ENCODE measurements at regions not wholly inside any gene's neighbourhood (a gene's known extent, or its start where the extent isn't known, plus 50 kb on each side); places are given as distances from the start of the nearest gene placed in this dataset.

GRCh38 chr10:128514536-128514935 is 388.3 kb upstream of the MKI67 start:
- WGBS, 4 donors, result 63 to 81% (median 79%) methylated on average over 6 of the region's 6 CpGs

DNA sequence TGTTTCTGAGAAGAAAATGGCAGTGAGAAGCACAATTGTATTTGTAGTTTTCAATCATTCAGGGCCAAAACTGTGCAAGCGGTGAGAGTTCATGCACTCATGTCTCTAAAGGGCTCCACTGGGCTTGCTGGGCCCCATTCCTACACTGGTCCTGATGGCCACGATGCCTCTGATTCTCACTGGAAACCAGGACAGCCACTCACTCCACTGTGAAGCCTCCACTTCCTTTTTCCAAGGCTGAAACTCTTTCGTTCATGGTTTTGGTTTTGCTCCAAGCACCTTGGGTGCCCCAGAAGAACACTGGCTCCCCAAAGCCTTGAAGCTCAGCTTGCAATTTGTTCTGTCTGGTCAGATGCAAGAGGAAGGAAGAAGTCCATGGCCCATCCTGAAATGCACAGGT is 390.0 kb upstream of the MKI67 start:
- Histone ChIP-seq H3K36me3 (no peaks in the 10 kb centered on the region), H3K9me3 (peaks cover 0 to 4% (median 0%) of the 10 kb centered on the region in 12 donors), H3K27ac (no peak overlapping the region), H3K27me3 (peaks cover 0 to 17% (median 0%) of the 10 kb centered on the region in 9 donors), H3K4me1 (no peaks in the 10 kb centered on the region), H3K4me3 (no peak overlapping the region)
- intact Hi-C loops (cut with DNase I), result no loop called here
- DNase-seq, result no peak
- ATAC-seq, result no peak
- TF ChIP-seq POLR2A (IDR thresholded peaks at IDR 0.05), result no peak
- TF ChIP-seq, protein P1, sequence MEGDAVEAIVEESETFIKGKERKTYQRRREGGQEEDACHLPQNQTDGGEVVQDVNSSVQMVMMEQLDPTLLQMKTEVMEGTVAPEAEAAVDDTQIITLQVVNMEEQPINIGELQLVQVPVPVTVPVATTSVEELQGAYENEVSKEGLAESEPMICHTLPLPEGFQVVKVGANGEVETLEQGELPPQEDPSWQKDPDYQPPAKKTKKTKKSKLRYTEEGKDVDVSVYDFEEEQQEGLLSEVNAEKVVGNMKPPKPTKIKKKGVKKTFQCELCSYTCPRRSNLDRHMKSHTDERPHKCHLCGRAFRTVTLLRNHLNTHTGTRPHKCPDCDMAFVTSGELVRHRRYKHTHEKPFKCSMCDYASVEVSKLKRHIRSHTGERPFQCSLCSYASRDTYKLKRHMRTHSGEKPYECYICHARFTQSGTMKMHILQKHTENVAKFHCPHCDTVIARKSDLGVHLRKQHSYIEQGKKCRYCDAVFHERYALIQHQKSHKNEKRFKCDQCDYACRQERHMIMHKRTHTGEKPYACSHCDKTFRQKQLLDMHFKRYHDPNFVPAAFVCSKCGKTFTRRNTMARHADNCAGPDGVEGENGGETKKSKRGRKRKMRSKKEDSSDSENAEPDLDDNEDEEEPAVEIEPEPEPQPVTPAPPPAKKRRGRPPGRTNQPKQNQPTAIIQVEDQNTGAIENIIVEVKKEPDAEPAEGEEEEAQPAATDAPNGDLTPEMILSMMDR (IDR thresholded peaks at IDR 0.05), result no peak
- 69 to 88% (median 83%) methylated on average over 3 of the region's 3 CpGs for WGBS, 4 donors

More at GRCh38 chr10:128514536-128514935, 388.3 kb upstream of the MKI67 start:
- no peaks in the 10 kb centered on the region for H3K4me1 ChIP-seq
- H3K27me3 ChIP-seq, result peaks cover 0 to 9% (median 0%) of the 10 kb centered on the region in 9 donors
- intact Hi-C loops (cut with DNase I), result no loop called here
- H3K36me3 ChIP-seq, result no peaks in the 10 kb centered on the region
- DNase-seq (no peak), ATAC-seq (no peak)
- no peaks in the 10 kb centered on the region for H3K9me3 ChIP-seq
- no peak overlapping the region for H3K4me3 ChIP-seq
- no peak overlapping the region for H3K27ac ChIP-seq
- TF ChIP-seq, protein P1 (IDR thresholded peaks at IDR 0.05), result no peak
- no peak for TF ChIP-seq POLR2A (IDR thresholded peaks at IDR 0.05)

- Histone ChIP-seq H3K4me3 (no peak overlapping the region), H3K9me3 (peaks cover 0 to 4% (median 0%) of the 10 kb centered on the region in 12 donors), H3K27me3 (peaks cover 0 to 17% (median 0%) of the 10 kb centered on the region in 9 donors), H3K4me1 (no peaks in the 10 kb centered on the region), H3K27ac (no peak overlapping the region), H3K36me3 (no peaks in the 10 kb centered on the region)
- ATAC-seq (no peak), DNase-seq (no peak)
- intact Hi-C loops (cut with DNase I), result no loop called here
- 84 to 90% (median 87%) methylated on average over 11 of the region's 11 CpGs for WGBS, 4 donors
- TF ChIP-seq POLR2A (IDR thresholded peaks at IDR 0.05), result no peak
- TF ChIP-seq, protein P1 (IDR thresholded peaks at IDR 0.05), result no peak
Observed at GRCh38 chr10:128517167-128517566, 390.9 kb upstream of the MKI67 start.

- 59 to 67% (median 64%) methylated on average over 11 of the region's 11 CpGs for WGBS, 4 donors
- no peaks in the 10 kb centered on the region for H3K4me1 ChIP-seq
- no peak overlapping the region for H3K27ac ChIP-seq
- peaks cover 0 to 4% (median 0%) of the 10 kb centered on the region in 12 donors for H3K9me3 ChIP-seq
- intact Hi-C loops (cut with DNase I), result no loop called here
- no peak for TF ChIP-seq POLR2A (IDR thresholded peaks at IDR 0.05)
- TF ChIP-seq, protein P1 (IDR thresholded peaks at IDR 0.05), result no peak
- H3K4me3 ChIP-seq, result no peak overlapping the region
- no peak for ATAC-seq
- peaks cover 0 to 21% (median 0%) of the 10 kb centered on the region in 9 donors for H3K27me3 ChIP-seq
- no peak for DNase-seq
- H3K36me3 ChIP-seq, result no peaks in the 10 kb centered on the region
Observed at GRCh38 chr10:128518000-128518399, 391.8 kb upstream of the MKI67 start.
